IPS-15b (cell line): ENCODE measurements at regions not wholly inside any gene's neighbourhood (a gene's known extent, or its start where the extent isn't known, plus 50 kb on each side); places are given as distances from the start of the nearest gene placed in this dataset.

Experiments used
- H3K27me3 ChIP-seq: one replicate; pipeline ENCODE4 v1.6.1; 2013; ENCODE audit warnings: low read length; ENCODE audit not compliant: control insufficient read depth, insufficient read depth
- H3K36me3 ChIP-seq: one replicate; pipeline ENCODE4 v1.6.1; 2013; ENCODE audit warnings: low read length; ENCODE audit not compliant: control insufficient read depth, insufficient read depth
- H3K4me1 ChIP-seq: one replicate; pipeline ENCODE4 v1.6.1; 2013; ENCODE audit warnings: mild to moderate bottlenecking, low read length; ENCODE audit not compliant: control insufficient read depth, insufficient read depth
- H3K4me3 ChIP-seq: one replicate; pipeline ENCODE4 v1.5.1; 2013; ENCODE audit warnings: low read depth, low read length
- H3K9ac ChIP-seq: one replicate; pipeline ENCODE4 v1.6.1; 2013; ENCODE audit warnings: low read depth, mild to moderate bottlenecking, low read length
- H3K9me3 ChIP-seq: one replicate; pipeline ENCODE4 v1.6.1; 2013; ENCODE audit warnings: mild to moderate bottlenecking, low read length; ENCODE audit not compliant: control insufficient read depth, insufficient read depth

GRCh38 chr5:125776656-125777139 lies 646.5 kb upstream of the GRAMD2B start:
- Histone ChIP-seq H3K4me1 (no peaks in the 10 kb centered on the region), H3K9me3 (no peaks in the 10 kb centered on the region), H3K4me3 (no peak overlapping the region), H3K9ac (no peak overlapping the region), H3K36me3 (no peaks in the 10 kb centered on the region), H3K27me3 (no peaks in the 10 kb centered on the region)

GRCh38 chr5:125778791-125779190 lies 644.4 kb upstream of the GRAMD2B start:
- H3K4me3 ChIP-seq: no peak overlapping the region
- no peaks in the 10 kb centered on the region for H3K4me1 ChIP-seq
- no peaks in the 10 kb centered on the region for H3K36me3 ChIP-seq
- H3K9ac ChIP-seq: no peak overlapping the region
- H3K9me3 ChIP-seq: no peaks in the 10 kb centered on the region
- H3K27me3 ChIP-seq: no peaks in the 10 kb centered on the region

DNA sequence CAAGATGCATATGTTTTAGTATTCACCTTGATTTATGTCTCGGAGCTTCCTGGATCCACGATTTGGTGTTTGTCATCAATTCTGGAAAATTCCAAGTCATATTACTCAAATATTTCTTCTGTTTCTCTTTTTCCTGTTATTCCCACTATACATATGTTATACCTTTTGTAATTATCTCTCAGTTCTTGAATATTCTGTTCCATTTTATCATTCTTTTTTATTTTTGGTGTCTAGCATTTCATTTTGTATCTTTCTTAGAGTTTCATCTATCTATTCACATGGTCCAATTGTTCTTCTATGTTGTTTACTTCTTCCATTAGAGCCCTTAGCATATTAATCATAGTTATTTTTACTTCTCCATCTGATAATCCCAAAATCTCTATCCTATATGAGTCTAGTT lies 637.8 kb upstream of the GRAMD2B start:
- Histone ChIP-seq H3K4me1 (no peaks in the 10 kb centered on the region), H3K9me3 (no peaks in the 10 kb centered on the region), H3K27me3 (no peaks in the 10 kb centered on the region), H3K36me3 (no peaks in the 10 kb centered on the region), H3K4me3 (no peak overlapping the region), H3K9ac (no peak overlapping the region)

GRCh38 chr5:125786021-125786420 lies 637.2 kb upstream of the GRAMD2B start:
- no peaks in the 10 kb centered on the region for H3K36me3 ChIP-seq
- H3K9ac ChIP-seq: no peak overlapping the region
- no peaks in the 10 kb centered on the region for H3K27me3 ChIP-seq
- H3K4me3 ChIP-seq: no peak overlapping the region
- H3K4me1 ChIP-seq: no peaks in the 10 kb centered on the region
- no peaks in the 10 kb centered on the region for H3K9me3 ChIP-seq

DNA sequence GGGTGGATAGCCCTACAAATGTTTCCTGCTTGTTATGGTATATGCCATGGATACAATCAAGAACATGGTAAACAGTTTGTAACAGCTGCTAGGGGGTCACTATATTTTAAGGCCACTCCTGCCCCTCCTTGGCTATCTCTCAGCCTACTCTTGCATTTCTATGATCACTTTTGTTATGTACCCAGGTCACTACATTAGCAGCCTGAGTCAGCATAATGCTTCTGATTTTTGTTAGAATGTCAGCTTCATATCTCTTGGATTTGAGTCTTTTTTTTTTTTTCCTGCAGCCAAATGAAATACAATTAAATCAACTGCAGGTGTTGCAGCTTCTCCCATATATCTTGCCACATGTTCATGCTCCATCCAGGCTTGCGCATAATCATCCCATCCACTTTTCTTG lies 629.7 kb upstream of the GRAMD2B start:
- Histone ChIP-seq H3K27me3 (no peaks in the 10 kb centered on the region), H3K4me1 (no peaks in the 10 kb centered on the region), H3K9ac (no peak overlapping the region), H3K4me3 (no peak overlapping the region), H3K36me3 (no peaks in the 10 kb centered on the region), H3K9me3 (no peaks in the 10 kb centered on the region)

DNA sequence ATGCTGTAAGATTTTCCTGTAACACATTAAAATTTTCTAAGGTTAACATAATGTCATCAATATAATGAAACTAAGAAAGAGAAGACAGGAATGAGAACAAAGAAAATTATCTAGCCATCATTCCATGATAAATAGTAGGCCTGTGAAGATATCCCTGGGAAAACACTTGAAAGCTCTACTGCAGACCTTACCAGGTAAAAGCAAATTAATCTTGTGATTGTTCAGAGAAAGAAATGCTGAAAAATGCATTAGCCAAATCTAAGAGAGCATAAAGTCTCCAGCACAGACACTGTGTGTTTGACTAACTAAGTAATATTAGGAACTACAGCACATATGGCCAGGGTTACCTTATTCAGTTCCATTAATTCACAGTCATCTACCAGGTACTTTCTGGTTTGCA lies 628.3 kb upstream of the GRAMD2B start:
- Histone ChIP-seq H3K9me3 (no peaks in the 10 kb centered on the region), H3K27me3 (no peaks in the 10 kb centered on the region), H3K4me1 (no peaks in the 10 kb centered on the region), H3K4me3 (no peak overlapping the region), H3K36me3 (no peaks in the 10 kb centered on the region), H3K9ac (no peak overlapping the region)

- Histone ChIP-seq H3K36me3 (no peaks in the 10 kb centered on the region), H3K4me1 (no peaks in the 10 kb centered on the region), H3K4me3 (no peak overlapping the region), H3K9ac (no peak overlapping the region), H3K9me3 (no peaks in the 10 kb centered on the region), H3K27me3 (no peaks in the 10 kb centered on the region)
Measured at GRCh38 chr5:125798307-125798706, 624.9 kb upstream of the GRAMD2B start.

- Histone ChIP-seq H3K9ac (no peak overlapping the region), H3K27me3 (no peaks in the 10 kb centered on the region), H3K4me3 (no peak overlapping the region), H3K4me1 (peaks cover under 1% of the 10 kb centered on the region), H3K9me3 (no peaks in the 10 kb centered on the region), H3K36me3 (no peaks in the 10 kb centered on the region)
Measured at GRCh38 chr5:125812651-125813050, 610.6 kb upstream of the GRAMD2B start.

DNA sequence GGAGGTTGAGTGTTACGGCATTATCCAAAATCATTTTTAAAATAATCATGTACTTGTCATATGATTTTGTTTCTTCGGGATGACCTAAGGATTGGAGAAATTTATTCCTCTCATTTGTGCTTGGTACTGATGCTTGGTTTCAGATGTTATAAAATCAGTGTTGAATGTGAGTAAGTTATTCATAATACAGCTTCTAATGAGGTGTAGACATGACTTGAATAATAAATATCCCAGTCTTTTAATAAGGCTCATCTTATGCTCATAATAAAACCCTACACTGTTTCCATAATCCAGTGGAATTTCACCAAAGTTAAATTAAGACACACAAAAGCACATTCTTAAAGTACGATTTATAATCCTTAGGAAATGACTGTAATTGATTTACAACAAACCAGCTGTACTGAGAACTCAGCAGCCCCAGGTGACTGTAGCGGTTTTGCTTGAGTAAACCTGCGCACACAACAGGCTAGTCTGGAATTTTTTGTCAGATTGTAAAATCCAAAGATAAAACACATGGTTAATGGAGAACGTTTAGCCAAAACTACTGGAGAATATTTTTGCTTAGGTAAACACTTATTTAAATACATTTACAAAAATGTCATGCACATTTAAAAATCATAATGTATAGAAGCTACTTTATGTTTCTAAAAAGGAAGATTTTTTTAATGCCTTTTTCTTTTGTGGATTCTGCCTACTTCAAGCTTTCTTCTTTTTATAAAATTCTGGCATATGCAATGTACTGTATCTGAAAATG lies 609.8 kb upstream of the GRAMD2B start:
- no peaks in the 10 kb centered on the region for H3K36me3 ChIP-seq
- H3K9me3 ChIP-seq: no peaks in the 10 kb centered on the region
- no peak overlapping the region for H3K9ac ChIP-seq
- no peaks in the 10 kb centered on the region for H3K4me1 ChIP-seq
- H3K4me3 ChIP-seq: no peak overlapping the region
- no peaks in the 10 kb centered on the region for H3K27me3 ChIP-seq

DNA sequence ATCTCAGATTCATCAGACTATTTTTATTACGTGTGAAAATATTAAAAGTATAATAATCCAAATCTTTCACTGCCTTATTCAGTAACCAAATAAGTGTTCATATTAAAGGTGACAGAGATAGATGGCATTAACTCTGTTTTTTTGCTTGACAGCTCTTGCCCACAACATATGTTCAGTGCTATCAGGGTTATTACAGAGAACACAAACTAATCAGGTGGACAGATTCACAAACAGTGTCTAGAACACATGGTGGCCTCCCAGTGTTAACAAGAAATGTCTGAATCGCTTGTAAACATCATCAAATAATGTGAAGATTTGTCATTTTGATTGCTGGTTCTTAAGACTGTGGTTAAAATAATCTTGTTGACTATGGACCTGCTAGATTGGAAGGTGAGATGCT lies 609.1 kb upstream of the GRAMD2B start:
- no peaks in the 10 kb centered on the region for H3K27me3 ChIP-seq

DNA sequence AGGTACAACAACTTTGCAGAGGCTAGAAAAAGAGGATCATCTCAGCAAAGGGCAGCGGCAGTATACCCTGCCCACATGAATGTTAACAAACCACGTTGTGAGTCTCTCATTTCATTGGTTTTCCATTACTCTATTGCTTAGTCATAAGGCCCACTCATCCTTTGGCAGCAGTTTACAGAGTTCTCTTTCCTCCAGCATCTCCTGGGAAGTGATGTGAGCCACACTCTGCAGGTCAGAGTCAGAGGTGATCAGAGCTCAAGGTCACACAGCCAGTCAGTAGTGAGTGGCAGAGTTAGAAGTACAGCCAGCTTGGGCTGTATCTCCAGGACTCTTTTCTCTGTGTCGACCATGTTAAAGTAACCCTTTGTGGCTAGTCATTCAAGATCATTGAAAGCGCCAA lies 599.6 kb upstream of the GRAMD2B start:
- Histone ChIP-seq H3K9ac (no peak overlapping the region), H3K9me3 (no peaks in the 10 kb centered on the region), H3K36me3 (no peaks in the 10 kb centered on the region), H3K4me1 (no peaks in the 10 kb centered on the region), H3K27me3 (no peaks in the 10 kb centered on the region), H3K4me3 (no peak overlapping the region)

More for the DNA sequence above, 609.1 kb upstream of the GRAMD2B start:
- no peak overlapping the region for H3K4me3 ChIP-seq
- no peaks in the 10 kb centered on the region for H3K4me1 ChIP-seq
- no peaks in the 10 kb centered on the region for H3K36me3 ChIP-seq
- no peaks in the 10 kb centered on the region for H3K9me3 ChIP-seq
- no peak overlapping the region for H3K9ac ChIP-seq

DNA sequence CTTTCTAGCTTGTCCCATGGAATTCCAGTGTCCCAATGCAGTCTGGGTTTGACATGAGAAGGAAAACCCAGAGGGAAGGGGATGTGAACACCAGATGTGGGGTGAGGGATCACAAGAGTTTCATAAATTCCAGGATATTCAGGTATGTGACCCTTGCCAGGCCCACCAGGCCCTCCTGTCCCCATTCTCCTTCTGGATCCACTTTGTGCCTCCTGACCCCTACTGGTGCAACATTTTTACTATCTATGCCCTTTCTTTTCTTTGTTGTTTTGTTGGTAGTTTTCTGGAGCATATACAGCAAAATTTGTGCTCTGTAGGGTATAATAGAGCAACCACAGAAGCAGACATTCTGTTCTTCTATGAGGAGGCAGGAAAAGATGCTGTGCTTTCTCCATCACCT lies 597.0 kb upstream of the GRAMD2B start:
- no peaks in the 10 kb centered on the region for H3K9me3 ChIP-seq

More for the DNA sequence above, 597.0 kb upstream of the GRAMD2B start:
- Histone ChIP-seq H3K4me3 (no peak overlapping the region), H3K4me1 (no peaks in the 10 kb centered on the region), H3K9ac (no peak overlapping the region), H3K27me3 (no peaks in the 10 kb centered on the region), H3K36me3 (no peaks in the 10 kb centered on the region)
